ENCODE measurements at regions not wholly inside any gene's neighbourhood (a gene's known extent, or its start where the extent isn't known, plus 50 kb on each side); places are given as distances from the start of the nearest gene placed in this dataset.

GRCh38 chr14:53808042-53808441 lies 148.6 kb downstream of the BMP4 start:
- FAIRE-seq (no peak), DNase-seq (ENCODE audit: low spot score) (no peak)

- DNase-seq (ENCODE audit: low spot score) (no peak), FAIRE-seq (no peak)
These were observed 149.1 kb downstream of the BMP4 start for GRCh38 chr14:53807542-53807941.

DNA sequence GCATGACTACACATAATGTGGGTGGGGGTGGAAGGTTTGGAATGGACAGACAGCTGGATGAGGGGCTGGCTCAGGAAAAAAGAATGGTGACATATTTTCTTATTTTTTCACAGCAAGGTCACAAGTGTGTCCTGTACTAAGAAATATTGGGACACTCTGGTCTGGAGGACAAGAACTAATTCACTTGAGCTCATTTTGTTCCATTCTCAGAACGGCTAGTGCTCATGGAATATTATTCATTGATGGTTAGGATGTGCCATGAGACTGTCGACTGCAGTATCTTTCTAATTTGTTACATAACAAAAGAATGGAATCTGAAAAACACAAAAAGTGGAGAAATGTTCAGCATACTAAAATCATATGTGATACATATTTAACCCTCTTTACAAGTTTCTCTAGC lies 149.5 kb downstream of the BMP4 start:
- DNase-seq (ENCODE audit: low spot score): no peak
- no peak for FAIRE-seq

- FAIRE-seq: no peak
- no peak for DNase-seq (ENCODE audit: low spot score)
These were observed 159.9 kb downstream of the BMP4 start for GRCh38 chr14:53796734-53797133.

DNA sequence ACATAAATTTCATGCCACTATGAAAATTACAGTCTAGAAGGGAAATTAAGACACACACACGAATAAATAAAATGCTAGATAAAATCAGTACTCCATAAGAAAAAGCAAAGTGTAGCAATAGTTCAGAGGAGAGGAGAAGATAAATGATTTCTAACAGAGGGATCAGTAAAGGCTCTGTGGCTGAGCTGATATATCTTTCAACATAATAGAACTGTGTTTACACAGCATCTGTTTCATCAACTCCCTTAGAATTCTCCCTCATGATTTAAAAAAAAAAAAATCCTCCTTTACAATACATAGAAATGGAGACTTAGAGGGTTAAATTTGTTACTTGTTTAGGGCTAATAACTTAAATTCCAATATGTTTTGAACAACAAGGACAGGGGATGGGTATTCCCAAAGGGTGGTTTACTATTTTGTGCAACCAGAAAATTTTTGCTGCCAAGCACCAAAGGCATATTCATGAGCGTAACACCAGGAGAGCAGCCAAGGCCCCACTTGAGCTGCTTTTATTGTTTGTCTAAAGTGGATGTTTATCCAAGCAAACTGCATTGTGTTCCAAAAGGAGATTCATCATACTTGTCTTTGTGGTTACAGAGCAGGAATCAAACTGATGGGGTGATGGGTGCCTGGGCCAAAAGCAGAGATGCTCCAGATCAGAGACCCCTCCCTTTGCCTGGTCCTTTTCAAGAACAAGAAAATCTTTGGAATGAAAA lies 162.7 kb downstream of the BMP4 start:
- DNase-seq (ENCODE audit: low spot score) (no peak), FAIRE-seq (no peak)

GRCh38 chr14:53792909-53793308 lies 163.7 kb downstream of the BMP4 start:
- FAIRE-seq (no peak), DNase-seq (ENCODE audit: low spot score) (no peak)

GRCh38 chr14:53790731-53791500 lies 165.7 kb downstream of the BMP4 start:
- FAIRE-seq (no peak), DNase-seq (ENCODE audit: low spot score) (no peak)

- DNase-seq (ENCODE audit: low spot score): no peak
- no peak for FAIRE-seq
These were observed 168.1 kb downstream of the BMP4 start for GRCh38 chr14:53788566-53788965.

DNA sequence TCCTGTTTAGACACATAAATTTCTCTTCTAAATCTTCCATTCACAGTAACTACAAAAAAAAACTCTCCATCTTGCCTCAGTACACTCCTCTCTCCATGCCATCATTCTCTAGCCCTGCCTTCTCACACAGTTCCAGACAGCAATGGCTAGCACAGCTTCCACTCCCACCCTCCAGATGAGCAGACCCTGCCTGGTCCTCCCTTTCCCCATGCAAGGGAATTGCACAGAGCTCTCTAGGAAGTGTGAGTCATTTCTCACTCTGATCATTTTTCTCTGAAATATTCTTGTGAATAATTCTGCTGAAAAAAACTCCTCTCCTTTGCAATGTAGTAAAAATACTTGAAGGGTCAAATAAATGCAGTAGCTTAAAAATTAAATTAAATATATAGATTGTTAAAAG lies 170.6 kb downstream of the BMP4 start:
- no peak for DNase-seq (ENCODE audit: low spot score)
- no peak for FAIRE-seq

DNA sequence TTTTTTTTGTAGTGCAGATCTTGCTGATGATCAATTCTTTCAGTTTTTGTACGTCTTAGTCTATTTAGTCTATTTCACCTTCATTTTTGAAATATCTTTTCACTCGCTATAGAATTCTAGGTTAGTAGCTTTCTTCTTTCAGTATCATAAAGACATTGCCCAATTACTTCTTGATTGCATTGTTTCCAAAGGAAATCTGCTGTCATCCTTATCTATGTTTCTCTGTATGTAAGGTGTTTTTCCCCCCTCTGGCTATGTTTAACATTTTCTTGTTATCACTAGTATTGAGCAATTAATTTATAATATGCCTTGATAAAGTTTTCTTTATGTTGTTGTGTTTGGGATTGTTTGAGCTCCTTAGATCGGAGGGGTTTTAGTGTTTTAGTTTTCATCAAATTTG lies 171.9 kb downstream of the BMP4 start:
- DNase-seq (ENCODE audit: low spot score): no peak
- no peak for FAIRE-seq

GRCh38 chr14:53783256-53783655 lies 173.4 kb downstream of the BMP4 start:
- FAIRE-seq: no peak
- no peak for DNase-seq (ENCODE audit: low spot score)

GRCh38 chr14:53780051-53780555 lies 176.5 kb downstream of the BMP4 start:
- FAIRE-seq: no peak
- DNase-seq (ENCODE audit: low spot score): no peak

GRCh38 chr14:53779301-53779700 lies 177.3 kb downstream of the BMP4 start:
- FAIRE-seq: no peak
- DNase-seq (ENCODE audit: low spot score): no peak

- DNase-seq (ENCODE audit: low spot score) (no peak), FAIRE-seq (no peak)
These were observed 178.4 kb downstream of the BMP4 start for GRCh38 chr14:53778263-53778662.

DNA sequence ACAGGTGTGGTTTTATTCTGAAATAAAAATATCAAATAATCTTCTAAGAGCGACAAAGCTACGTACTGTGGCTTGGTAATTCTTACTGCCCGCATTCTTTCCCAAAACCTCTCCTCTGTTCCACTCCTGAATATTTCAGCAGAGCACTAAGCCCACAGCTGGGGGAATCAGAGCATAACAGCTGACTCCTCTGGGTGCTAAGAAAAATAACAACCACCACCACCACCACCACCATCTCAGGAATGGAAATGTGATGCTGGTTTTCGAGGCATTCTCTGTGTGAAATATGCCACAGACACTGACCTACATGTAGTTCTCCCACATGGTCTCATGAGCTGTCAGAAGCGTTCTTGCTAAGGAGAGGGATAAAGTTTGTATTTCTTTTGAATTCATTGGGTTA lies 183.7 kb downstream of the BMP4 start:
- FAIRE-seq: no peak
- DNase-seq (ENCODE audit: low spot score): no peak

GRCh38 chr14:53767566-53767965 lies 189.1 kb downstream of the BMP4 start:
- no peak for DNase-seq (ENCODE audit: low spot score)

DNA sequence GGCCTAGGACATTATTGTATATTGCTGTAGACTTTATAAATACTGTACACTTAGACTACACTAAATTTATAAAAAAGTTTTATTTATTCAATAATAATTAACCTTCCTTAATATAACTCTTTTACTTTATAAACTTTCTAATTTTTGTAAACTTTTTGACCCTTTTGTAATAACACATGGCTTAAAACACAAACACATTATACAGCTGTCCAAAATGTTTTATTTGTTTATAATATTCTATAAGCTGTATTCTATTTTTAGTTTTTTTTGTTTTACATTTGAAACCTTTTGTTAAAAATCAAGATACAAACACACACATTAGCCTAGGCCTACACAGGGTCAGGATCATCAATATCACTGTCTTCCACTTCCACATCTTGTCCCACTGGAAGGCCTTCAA lies 190.0 kb downstream of the BMP4 start:
- DNase-seq (ENCODE audit: low spot score): no peak
- no peak for FAIRE-seq

More at GRCh38 chr14:53767566-53767965, 189.1 kb downstream of the BMP4 start:
- no peak for FAIRE-seq

- no peak for DNase-seq (ENCODE audit: low spot score)
- FAIRE-seq: no peak
These were observed 190.5 kb downstream of the BMP4 start for GRCh38 chr14:53766106-53766505.

GRCh38 chr14:53764846-53765245 lies 191.8 kb downstream of the BMP4 start:
- FAIRE-seq (no peak), DNase-seq (ENCODE audit: low spot score) (no peak)

DNA sequence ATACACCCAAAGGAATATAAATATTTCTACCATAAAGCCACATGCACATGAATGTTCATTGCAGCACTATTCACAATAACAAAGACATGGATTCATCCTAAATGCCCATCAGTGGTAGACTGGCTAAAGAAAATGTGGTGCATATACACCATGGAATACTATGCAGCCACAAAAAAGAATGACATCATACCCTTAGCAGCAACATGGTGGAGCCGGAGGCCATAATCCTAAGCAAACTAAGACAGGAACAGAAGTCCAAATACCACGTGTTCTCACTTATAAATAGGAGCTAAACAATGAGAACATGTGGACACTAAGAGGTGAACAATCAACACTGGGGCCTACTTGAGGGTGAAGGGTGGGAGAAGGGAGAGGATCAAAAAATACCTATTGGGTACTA lies 198.5 kb downstream of the BMP4 start:
- no peak for FAIRE-seq
- no peak for DNase-seq (ENCODE audit: low spot score)

DNA sequence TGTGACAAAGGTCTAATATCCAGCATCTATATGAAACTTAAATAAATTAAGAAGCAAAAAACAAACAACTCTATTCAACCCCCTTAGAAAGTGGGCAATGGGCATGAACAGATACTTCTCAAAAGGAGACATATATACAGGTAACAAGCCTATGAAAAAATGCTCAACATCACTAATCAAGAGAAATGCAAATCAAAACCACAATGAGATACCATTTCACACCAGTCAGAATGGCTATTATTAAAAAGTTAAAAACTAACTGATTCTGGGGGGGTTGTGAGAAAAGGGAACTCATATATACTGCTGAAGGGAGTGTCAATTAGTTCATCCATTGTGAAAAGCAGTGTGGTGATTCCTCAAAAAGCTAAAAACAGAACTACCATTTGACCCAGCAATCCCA lies 198.9 kb downstream of the BMP4 start:
- DNase-seq (ENCODE audit: low spot score) (no peak), FAIRE-seq (no peak)

DNA sequence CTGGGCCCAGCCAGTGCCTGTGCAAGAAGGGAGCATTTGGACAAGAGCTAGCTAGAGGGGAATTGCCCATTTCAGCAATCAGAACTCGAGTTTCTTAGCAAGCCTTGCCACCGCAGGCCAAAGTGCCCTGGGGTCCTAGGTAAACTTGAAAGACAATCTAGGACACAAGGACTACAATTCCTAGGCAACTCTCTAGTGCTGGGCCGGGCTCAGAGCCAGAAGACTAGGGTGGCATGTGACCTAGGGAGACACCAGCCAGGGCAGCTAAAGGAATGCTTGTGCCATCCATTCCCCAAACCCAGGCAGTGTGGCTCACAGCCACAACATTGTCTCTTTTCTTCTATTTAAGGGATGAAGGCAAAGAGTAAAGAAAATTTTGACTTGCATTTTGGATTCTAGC lies 205.0 kb downstream of the BMP4 start:
- DNase-seq (ENCODE audit: low spot score): no peak
- FAIRE-seq: no peak

GRCh38 chr14:53748691-53749090 lies 207.9 kb downstream of the BMP4 start:
- FAIRE-seq: peak; percentile 64
- DNase-seq (ENCODE audit: low spot score): no peak
